Panc1 (cell line): ENCODE measurements at regions not wholly inside any gene's neighbourhood (a gene's known extent, or its start where the extent isn't known, plus 50 kb on each side); places are given as distances from the start of the nearest gene placed in this dataset.
"Not testable (repeated sequence)": the region's sequence is repeated elsewhere in the genome, so short reads cannot be mapped to it uniquely, and the experiment has no call there.

Source experiments
- POLR2AphosphoS5 ChIP-seq: IDR thresholded peaks from 2 replicates; pipeline ENCODE4 v1.6.1; 2012; ENCODE audit warnings: mild to moderate bottlenecking, low read depth, low read length, moderate library complexity
- SIN3A ChIP-seq: IDR thresholded peaks from 2 replicates; pipeline ENCODE4 v1.6.1; 2012; ENCODE audit warnings: low read depth, mild to moderate bottlenecking, low read length, moderate library complexity, borderline replicate concordance; ENCODE audit not compliant: insufficient read depth
- TF ChIP-seq, protein P1 (sequence below): fragments of 450-650 bp; IDR thresholded peaks from 2 replicates; pipeline ENCODE4 v1.5.1; 2017; ENCODE audit warnings: mild to moderate bottlenecking
- TF ChIP-seq, protein P2 (sequence below), 2 experiments: IDR thresholded peaks; 2 replicates each; pipeline ENCODE4 v1.6.1; 2011 to 2012; ENCODE audit warnings: low read depth in 2 of 2, control low read depth in 1 of 2, low read length in 1 of 2, mild to moderate bottlenecking in 1 of 2, moderate library complexity in 1 of 2; ENCODE audit not compliant: insufficient read depth in 1 of 2

DNA sequence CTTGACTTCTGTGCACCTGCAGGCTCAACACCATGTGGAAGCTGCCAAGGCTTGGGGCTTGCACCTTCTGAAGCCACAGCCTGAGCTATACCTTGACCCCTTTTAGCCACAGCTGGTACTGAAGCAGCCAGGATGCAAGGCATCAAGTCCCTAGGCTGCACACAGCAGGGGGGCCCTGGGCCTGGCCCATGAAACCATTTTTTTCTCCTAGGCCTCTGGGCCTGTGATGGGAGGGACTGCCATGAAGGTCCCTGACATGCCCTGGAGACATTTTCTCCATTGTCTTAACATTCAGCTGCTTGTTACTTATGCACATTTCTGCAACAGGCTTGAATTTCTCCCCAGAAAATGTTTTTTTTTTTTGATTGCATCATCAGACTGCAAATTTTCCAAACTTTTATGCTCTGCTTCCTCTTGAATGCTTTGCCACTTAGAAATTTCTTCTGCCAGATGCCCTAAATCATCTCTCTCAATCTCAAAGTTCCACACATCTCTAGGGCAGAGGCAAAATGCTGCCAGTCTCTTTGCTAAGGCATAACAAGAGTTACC is 260.2 kb downstream of the SPRY1 start:
- TF ChIP-seq, protein P1, sequence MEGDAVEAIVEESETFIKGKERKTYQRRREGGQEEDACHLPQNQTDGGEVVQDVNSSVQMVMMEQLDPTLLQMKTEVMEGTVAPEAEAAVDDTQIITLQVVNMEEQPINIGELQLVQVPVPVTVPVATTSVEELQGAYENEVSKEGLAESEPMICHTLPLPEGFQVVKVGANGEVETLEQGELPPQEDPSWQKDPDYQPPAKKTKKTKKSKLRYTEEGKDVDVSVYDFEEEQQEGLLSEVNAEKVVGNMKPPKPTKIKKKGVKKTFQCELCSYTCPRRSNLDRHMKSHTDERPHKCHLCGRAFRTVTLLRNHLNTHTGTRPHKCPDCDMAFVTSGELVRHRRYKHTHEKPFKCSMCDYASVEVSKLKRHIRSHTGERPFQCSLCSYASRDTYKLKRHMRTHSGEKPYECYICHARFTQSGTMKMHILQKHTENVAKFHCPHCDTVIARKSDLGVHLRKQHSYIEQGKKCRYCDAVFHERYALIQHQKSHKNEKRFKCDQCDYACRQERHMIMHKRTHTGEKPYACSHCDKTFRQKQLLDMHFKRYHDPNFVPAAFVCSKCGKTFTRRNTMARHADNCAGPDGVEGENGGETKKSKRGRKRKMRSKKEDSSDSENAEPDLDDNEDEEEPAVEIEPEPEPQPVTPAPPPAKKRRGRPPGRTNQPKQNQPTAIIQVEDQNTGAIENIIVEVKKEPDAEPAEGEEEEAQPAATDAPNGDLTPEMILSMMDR: not testable (repeated sequence)
- not testable (repeated sequence) for TF ChIP-seq POLR2AphosphoS5, SIN3A
- TF ChIP-seq, protein P2, sequence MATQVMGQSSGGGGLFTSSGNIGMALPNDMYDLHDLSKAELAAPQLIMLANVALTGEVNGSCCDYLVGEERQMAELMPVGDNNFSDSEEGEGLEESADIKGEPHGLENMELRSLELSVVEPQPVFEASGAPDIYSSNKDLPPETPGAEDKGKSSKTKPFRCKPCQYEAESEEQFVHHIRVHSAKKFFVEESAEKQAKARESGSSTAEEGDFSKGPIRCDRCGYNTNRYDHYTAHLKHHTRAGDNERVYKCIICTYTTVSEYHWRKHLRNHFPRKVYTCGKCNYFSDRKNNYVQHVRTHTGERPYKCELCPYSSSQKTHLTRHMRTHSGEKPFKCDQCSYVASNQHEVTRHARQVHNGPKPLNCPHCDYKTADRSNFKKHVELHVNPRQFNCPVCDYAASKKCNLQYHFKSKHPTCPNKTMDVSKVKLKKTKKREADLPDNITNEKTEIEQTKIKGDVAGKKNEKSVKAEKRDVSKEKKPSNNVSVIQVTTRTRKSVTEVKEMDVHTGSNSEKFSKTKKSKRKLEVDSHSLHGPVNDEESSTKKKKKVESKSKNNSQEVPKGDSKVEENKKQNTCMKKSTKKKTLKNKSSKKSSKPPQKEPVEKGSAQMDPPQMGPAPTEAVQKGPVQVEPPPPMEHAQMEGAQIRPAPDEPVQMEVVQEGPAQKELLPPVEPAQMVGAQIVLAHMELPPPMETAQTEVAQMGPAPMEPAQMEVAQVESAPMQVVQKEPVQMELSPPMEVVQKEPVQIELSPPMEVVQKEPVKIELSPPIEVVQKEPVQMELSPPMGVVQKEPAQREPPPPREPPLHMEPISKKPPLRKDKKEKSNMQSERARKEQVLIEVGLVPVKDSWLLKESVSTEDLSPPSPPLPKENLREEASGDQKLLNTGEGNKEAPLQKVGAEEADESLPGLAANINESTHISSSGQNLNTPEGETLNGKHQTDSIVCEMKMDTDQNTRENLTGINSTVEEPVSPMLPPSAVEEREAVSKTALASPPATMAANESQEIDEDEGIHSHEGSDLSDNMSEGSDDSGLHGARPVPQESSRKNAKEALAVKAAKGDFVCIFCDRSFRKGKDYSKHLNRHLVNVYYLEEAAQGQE (IDR thresholded peaks at IDR 0.05; ENCODE audit: insufficient read depth in 1 of 2, low read depth in 2 of 2, low read length in 1 of 2): not testable (repeated sequence)
